ENCODE measurements at regions not wholly inside any gene's neighbourhood (a gene's known extent, or its start where the extent isn't known, plus 50 kb on each side); places are given as distances from the start of the nearest gene placed in this dataset.

GRCh38 chr16:79476580-79476979, 124.0 kb downstream of the MAF start:
- TF ChIP-seq CTCF (conservative IDR thresholded peaks at IDR 0.05 in 1 of 2, IDR thresholded peaks at IDR 0.05 in 1 of 2; ENCODE audit: extremely low read depth in 1 of 2, insufficient read depth in 1 of 2, low read depth in 1 of 2, low read length in 2 of 2), result no peak
- no peak for TF ChIP-seq EZH2 (IDR thresholded peaks at IDR 0.05; ENCODE audit: borderline replicate concordance, low read length)
